K562 (cell line): ENCODE measurements at regions not wholly inside any gene's neighbourhood (a gene's known extent, or its start where the extent isn't known, plus 50 kb on each side); places are given as distances from the start of the nearest gene placed in this dataset.

Experiments
- SMC3 ChIP-seq: conservative IDR thresholded peaks from 2 replicates; pipeline ENCODE4 v1.6.1; 2011; ENCODE audit warnings: low read depth, low read length, improper control_type of control experiment; ENCODE audit not compliant: insufficient read depth
- ZNF589 ChIP-seq: fragments of 200-800 bp; sonication (Bioruptor generic); IDR thresholded peaks from 2 replicates; pipeline ENCODE4 v1.6.1; 2016; ENCODE audit warnings: low read depth, missing genetic modification characterization, missing compliant biosample characterization
- ZNF707 ChIP-seq: fragments of 250-450 bp; sonication (Bioruptor Pico); conservative IDR thresholded peaks from 2 replicates; pipeline ENCODE4 v1.8.0; 2022; ENCODE audit warnings: inconsistent platforms, mild to moderate bottlenecking, moderate library complexity
- ZZZ3 ChIP-seq: fragments of 450-650 bp; IDR thresholded peaks from 2 replicates; pipeline ENCODE4 v1.6.1; 2016; ENCODE audit warnings: antibody characterized with exemption, mild to moderate bottlenecking, moderate library complexity
- TF ChIP-seq, protein P1 (sequence below): fragments of 450-650 bp; formaldehyde crosslinking; conservative IDR thresholded peaks from 2 replicates; pipeline ENCODE4 v1.4.0; 2022; ENCODE audit warnings: mild to moderate bottlenecking, missing genetic modification characterization
- TF ChIP-seq, protein P2 (sequence below), 3 experiments: IDR thresholded peaks in 2 of 3; conservative IDR thresholded peaks in 1 of 3; 2 replicates each; pipeline ENCODE4 v1.5.1; 2011 to 2012; ENCODE audit warnings: low read length in 3 of 3, mild to moderate bottlenecking in 3 of 3, control low read depth in 2 of 3, improper control_type of control experiment in 1 of 3, inconsistent platforms in 1 of 3, low read depth in 1 of 3, mixed read lengths in 1 of 3, moderate library complexity in 1 of 3; ENCODE audit not compliant: insufficient read depth in 2 of 3

- no peak for TF ChIP-seq ZNF707
- TF ChIP-seq, protein P1, sequence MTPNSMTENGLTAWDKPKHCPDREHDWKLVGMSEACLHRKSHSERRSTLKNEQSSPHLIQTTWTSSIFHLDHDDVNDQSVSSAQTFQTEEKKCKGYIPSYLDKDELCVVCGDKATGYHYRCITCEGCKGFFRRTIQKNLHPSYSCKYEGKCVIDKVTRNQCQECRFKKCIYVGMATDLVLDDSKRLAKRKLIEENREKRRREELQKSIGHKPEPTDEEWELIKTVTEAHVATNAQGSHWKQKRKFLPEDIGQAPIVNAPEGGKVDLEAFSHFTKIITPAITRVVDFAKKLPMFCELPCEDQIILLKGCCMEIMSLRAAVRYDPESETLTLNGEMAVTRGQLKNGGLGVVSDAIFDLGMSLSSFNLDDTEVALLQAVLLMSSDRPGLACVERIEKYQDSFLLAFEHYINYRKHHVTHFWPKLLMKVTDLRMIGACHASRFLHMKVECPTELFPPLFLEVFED (CRISPR knock-in tag), result no peak
- TF ChIP-seq ZZZ3, result no peak
- no peak for TF ChIP-seq SMC3
- TF ChIP-seq, protein P2, sequence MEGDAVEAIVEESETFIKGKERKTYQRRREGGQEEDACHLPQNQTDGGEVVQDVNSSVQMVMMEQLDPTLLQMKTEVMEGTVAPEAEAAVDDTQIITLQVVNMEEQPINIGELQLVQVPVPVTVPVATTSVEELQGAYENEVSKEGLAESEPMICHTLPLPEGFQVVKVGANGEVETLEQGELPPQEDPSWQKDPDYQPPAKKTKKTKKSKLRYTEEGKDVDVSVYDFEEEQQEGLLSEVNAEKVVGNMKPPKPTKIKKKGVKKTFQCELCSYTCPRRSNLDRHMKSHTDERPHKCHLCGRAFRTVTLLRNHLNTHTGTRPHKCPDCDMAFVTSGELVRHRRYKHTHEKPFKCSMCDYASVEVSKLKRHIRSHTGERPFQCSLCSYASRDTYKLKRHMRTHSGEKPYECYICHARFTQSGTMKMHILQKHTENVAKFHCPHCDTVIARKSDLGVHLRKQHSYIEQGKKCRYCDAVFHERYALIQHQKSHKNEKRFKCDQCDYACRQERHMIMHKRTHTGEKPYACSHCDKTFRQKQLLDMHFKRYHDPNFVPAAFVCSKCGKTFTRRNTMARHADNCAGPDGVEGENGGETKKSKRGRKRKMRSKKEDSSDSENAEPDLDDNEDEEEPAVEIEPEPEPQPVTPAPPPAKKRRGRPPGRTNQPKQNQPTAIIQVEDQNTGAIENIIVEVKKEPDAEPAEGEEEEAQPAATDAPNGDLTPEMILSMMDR (IDR thresholded peaks at IDR 0.05 in 2 of 3, conservative IDR thresholded peaks at IDR 0.05 in 1 of 3; ENCODE audit: insufficient read depth in 2 of 3, low read depth in 1 of 3, low read length in 3 of 3), result no peak
- no peak for TF ChIP-seq ZNF589
Measured at GRCh38 chr11:30172883-30173311, 57.9 kb upstream of the FSHB start.
